ENCODE measurements at regions not wholly inside any gene's neighbourhood (a gene's known extent, or its start where the extent isn't known, plus 50 kb on each side); places are given as distances from the start of the nearest gene placed in this dataset.

GRCh38 chr5:116736671-116737070 is 162.0 kb upstream of the SEMA6A start:
- TF ChIP-seq CTCF (conservative IDR thresholded peaks at IDR 0.05) (no peak), EZH2 (IDR thresholded peaks at IDR 0.05; ENCODE audit: low read depth) (no peak)
